Glutamatergic neuron (in vitro differentiated cells): ENCODE measurements at regions not wholly inside any gene's neighbourhood (a gene's known extent, or its start where the extent isn't known, plus 50 kb on each side); places are given as distances from the start of the nearest gene placed in this dataset.

Experiments
- DNase-seq: peaks from one replicate; pipeline ENCODE4 v3.0.0; 2022
- H3K27ac Mint-ChIP-seq: one replicate; pipeline ENCODE4 v1.8.0; 2020; ENCODE audit warnings: mild to moderate bottlenecking, mixed read lengths, inconsistent platforms; ENCODE audit not compliant: unreplicated experiment
- H3K27me3 Mint-ChIP-seq: one replicate; pipeline ENCODE4 v1.8.0; 2020; ENCODE audit warnings: mild to moderate bottlenecking, moderate library complexity, mixed read lengths, inconsistent platforms; ENCODE audit not compliant: unreplicated experiment
- H3K36me3 Mint-ChIP-seq: one replicate; pipeline ENCODE4 v1.8.0; 2020; ENCODE audit warnings: mild to moderate bottlenecking, mixed read lengths, inconsistent platforms; ENCODE audit not compliant: unreplicated experiment
- H3K4me1 Mint-ChIP-seq: one replicate; pipeline ENCODE4 v1.8.0; 2020; ENCODE audit warnings: mild to moderate bottlenecking, low read depth, mixed read lengths, inconsistent platforms; ENCODE audit not compliant: unreplicated experiment
- H3K4me3 Mint-ChIP-seq: one replicate; pipeline ENCODE4 v1.8.0; 2020; ENCODE audit warnings: mild to moderate bottlenecking, mixed read lengths, inconsistent platforms; ENCODE audit not compliant: unreplicated experiment
- H3K9me3 Mint-ChIP-seq: one replicate; pipeline ENCODE4 v1.8.0; 2020; ENCODE audit warnings: mild to moderate bottlenecking, moderate library complexity, mixed read lengths, inconsistent platforms; ENCODE audit not compliant: unreplicated experiment
- CTCF ChIP-seq: fragments of 200-600 bp; sonication (generic); IDR thresholded peaks from one replicate; pipeline ENCODE4 v1.5.0; 2021; ENCODE audit not compliant: partially characterized antibody, unreplicated experiment

GRCh38 chr22:19664406-19664805 is 49.9 kb upstream of the SEPTIN5 start:
- DNase-seq: no peak
- no peak for TF ChIP-seq CTCF

More at GRCh38 chr22:19664406-19664805, 49.9 kb upstream of the SEPTIN5 start:
- H3K27ac Mint-ChIP-seq: peak overlapping the region; percentile 93
- peaks cover 30% of the 10 kb centered on the region for H3K4me1 Mint-ChIP-seq
- no peaks in the 10 kb centered on the region for H3K36me3 Mint-ChIP-seq
- H3K9me3 Mint-ChIP-seq: peaks cover 2% of the 10 kb centered on the region
- H3K4me3 Mint-ChIP-seq: peak overlapping the region; percentile 80
- peaks cover 11% of the 10 kb centered on the region for H3K27me3 Mint-ChIP-seq
